ENCODE measurements at regions not wholly inside any gene's neighbourhood (a gene's known extent, or its start where the extent isn't known, plus 50 kb on each side); places are given as distances from the start of the nearest gene placed in this dataset.

DNA sequence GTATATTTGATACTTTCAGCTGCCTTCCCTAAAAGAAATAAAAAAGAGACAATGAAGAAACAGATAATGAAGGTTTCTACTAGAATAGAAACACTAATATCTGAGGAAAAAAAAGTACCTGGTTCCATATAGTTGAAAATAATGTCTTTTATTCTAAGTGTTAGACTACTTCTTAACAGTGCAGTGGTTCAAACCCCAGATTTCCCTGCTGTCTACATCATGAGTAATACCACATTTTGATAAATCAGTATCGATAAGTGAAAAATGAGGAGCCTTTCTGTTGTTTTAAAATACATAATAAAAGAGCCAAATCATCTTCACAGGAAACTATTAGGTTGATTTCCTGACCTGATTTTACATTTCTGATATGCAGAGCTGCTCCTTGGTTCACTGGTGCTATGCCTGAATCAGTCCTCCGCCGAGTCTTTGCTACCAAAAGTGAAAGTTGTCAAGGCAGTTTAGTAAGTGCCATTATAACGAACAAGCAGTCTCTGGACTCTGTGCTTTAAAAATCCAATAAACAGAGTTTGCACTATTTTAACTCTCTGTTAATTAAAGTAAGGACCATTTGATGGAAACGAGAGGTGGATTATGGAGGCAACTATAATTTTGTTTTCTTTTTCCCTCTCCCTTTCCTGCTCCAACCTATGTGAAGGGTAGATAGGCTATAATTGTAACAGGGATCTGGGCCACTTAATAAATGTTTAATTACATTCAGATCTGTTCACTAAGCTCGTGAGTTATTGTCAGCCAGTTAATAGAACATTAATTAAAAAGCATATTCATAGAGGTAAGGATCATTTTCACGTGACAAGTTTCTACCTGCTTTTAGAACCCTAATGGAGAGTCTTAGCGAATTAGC, 724.5 kb upstream of the RAG2 start:
- TF ChIP-seq POLR2A (IDR thresholded peaks at IDR 0.05; ENCODE audit: low read length) (no peak), GATA1 (IDR thresholded peaks at IDR 0.05; ENCODE audit: low read depth, low read length) (no peak)
